ENCODE measurements at regions not wholly inside any gene's neighbourhood (a gene's known extent, or its start where the extent isn't known, plus 50 kb on each side); places are given as distances from the start of the nearest gene placed in this dataset.
A peak's percentile ranks its signal among the peaks of the same experiment; 100 is the strongest.

DNA sequence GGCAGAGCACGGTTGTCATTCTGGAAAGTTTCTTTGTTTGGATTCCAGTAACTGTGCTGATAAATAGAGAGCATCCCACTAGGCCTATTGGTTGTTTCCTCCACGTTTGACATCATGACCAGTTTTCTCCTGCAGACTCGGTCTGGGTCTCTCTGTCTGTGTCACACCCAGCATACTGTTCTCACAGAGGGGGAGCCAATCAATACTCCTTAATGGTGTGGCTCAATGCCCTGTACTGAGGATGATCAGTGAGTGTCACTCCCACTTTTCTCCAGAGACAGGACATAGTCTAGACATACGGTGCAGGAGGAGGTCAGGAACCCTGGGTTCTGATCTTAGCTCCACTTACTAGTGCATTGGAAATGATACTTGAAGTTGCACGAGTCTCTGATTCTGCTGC lies 88.2 kb upstream of the BLID start:
- H3K4me3 ChIP-seq (replicated peaks; ENCODE audit: low read depth, low read length) = no peak overlapping the region
- no peak for DNase-seq (ENCODE audit: low read depth)
- TF ChIP-seq, protein P1, sequence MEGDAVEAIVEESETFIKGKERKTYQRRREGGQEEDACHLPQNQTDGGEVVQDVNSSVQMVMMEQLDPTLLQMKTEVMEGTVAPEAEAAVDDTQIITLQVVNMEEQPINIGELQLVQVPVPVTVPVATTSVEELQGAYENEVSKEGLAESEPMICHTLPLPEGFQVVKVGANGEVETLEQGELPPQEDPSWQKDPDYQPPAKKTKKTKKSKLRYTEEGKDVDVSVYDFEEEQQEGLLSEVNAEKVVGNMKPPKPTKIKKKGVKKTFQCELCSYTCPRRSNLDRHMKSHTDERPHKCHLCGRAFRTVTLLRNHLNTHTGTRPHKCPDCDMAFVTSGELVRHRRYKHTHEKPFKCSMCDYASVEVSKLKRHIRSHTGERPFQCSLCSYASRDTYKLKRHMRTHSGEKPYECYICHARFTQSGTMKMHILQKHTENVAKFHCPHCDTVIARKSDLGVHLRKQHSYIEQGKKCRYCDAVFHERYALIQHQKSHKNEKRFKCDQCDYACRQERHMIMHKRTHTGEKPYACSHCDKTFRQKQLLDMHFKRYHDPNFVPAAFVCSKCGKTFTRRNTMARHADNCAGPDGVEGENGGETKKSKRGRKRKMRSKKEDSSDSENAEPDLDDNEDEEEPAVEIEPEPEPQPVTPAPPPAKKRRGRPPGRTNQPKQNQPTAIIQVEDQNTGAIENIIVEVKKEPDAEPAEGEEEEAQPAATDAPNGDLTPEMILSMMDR (IDR thresholded peaks at IDR 0.05; ENCODE audit: low read length, missing control alignments) = no peak

DNA sequence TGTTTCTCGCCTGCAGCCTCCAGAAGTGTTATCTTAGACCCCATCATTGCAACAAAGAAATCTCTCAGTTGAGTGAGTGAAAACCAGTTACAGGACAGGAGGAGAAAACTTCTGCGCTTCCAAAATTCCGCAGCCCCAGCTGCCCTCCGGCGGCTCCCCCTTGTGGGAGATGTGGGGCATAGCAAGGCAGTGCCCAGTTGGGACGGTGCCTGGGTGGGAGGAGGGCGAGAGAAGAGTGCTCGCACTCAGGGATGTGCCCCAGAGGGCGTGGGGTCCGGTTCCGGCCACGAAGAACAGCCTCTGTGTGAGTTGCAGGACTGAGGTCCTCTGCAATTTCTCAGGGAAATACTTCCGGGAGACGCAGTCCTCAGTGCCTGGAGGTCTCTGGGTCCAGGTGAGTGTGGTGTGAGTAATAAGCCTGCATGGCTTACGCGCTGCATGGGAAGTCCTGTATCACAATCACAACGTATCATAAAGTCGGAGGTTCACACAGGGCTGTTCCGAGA lies 87.0 kb upstream of the BLID start:
- TF ChIP-seq, protein P1 (IDR thresholded peaks at IDR 0.05; ENCODE audit: low read length, missing control alignments) = no peak
- H3K4me3 ChIP-seq (replicated peaks; ENCODE audit: low read depth, low read length) = peak overlapping the region; percentile 55
- peak; percentile 79 for DNase-seq (ENCODE audit: low read depth)

DNA sequence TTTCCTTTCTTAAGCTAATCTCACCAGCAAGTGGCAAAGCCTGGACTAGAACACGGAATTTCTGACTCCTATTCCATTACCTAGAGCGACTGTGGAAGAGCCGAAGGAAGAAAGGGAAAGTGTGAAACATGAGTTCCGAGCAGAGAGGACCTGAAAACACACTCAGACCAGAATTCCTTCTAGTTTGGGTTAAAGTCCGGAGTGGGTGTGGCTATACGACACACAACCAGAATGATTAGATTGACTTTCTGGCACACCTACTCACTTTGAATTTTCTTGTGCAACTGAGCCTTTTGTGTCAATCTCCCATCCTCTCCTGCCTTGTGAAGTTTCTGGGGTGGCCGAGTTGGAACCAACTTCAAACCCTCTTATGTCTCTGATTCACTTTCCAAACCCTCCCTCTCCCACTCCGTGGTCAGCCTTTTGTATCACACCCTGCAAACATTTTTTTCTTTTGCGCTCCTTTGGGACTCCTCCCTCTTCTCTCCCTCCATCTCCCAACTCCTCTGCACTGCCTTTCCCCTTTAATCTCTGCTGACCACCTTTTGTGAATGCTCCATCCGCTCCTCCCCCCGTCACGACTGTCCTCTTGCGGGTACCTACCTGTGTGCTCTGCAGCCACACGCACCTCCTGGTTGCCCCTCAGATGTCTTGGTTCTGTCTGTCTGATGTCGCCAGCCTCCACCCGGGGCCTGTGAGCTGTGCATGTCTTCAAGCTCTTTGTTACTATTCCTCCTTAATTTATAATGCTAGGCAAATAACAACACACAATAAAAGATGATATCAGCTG lies 86.3 kb upstream of the BLID start:
- DNase-seq (ENCODE audit: low read depth) = peak; percentile 79
- H3K4me3 ChIP-seq (replicated peaks; ENCODE audit: low read depth, low read length) = peak overlapping the region; percentile 55
- TF ChIP-seq, protein P1 (IDR thresholded peaks at IDR 0.05; ENCODE audit: low read length, missing control alignments) = no peak

DNA sequence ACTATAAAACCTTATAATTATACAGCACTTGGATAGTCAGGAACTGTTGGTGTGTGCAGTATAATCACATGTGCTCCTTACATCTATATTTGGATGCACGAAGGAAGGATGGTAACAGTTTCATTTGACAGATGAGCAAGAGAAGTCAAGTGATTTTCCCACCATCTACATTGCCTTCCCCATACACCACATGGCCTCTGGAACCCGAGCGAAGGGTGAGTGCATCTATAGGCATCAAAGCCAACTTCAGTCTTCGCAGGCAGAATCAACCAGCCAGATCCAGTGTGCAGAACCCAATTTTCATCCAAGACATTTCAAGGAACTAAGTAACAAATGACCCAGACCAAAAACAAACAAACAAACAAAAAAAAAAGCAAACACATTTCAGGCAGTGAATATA lies 85.1 kb upstream of the BLID start:
- DNase-seq (ENCODE audit: low read depth) = no peak
- TF ChIP-seq, protein P1 (IDR thresholded peaks at IDR 0.05; ENCODE audit: low read length, missing control alignments) = no peak
- peak overlapping the region; percentile 18 for H3K4me3 ChIP-seq (replicated peaks; ENCODE audit: low read depth, low read length)

DNA sequence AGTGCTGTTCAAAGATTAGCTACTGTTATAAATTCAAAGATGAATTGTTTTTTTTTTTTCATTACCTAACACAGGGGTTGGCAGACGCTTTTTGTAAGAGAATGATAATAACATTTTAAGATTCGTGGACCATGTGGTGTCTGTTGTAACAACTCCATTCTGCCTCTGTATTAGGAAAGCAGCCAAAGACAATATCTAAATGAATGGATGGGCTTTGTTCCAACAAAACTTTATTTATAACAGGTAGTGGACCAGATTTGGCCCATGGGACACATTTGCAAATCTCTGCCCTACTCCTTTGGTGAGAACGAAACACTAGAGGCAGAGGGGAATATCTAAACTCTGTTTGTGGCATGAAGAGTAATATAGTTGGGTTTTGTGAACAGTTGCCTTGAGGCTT lies 83.6 kb upstream of the BLID start:
- TF ChIP-seq, protein P1 (IDR thresholded peaks at IDR 0.05; ENCODE audit: low read length, missing control alignments) = no peak
- peak; percentile 84 for DNase-seq (ENCODE audit: low read depth)
- no peak overlapping the region for H3K4me3 ChIP-seq (replicated peaks; ENCODE audit: low read depth, low read length)

DNA sequence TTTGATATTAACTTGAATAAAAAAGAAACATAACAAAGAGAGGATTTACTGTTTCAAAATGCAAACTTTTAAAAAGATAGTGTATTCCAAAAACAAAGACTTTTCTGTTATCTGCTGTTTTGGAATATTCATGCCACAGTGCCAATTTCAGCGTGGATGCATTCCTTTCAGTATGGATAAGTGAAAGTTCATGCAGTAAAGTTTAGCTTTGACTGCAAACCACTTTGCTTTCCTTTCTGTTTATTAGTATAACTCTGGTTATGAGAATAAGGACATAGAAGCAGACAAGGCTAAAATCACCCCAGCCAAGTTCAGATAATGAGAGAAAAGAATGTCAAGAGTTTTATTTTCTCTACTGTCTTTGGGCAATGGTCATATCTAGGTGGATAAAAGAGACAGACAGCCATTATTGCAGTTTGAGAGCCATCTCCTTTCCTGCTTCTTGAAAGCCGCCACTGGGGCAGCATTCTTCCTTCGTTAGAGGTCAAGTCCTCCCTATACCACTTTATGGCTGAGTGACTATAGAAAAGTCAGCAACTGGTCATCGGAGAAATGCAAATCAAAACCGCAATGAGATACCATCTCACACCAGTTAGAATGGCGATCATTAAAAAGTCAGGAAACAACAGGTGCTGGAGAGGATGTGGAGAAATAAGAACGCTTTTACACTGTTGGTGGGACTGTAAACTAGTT lies 82.4 kb upstream of the BLID start:
- TF ChIP-seq, protein P1 (IDR thresholded peaks at IDR 0.05; ENCODE audit: low read length, missing control alignments) = no peak
- no peak for DNase-seq (ENCODE audit: low read depth)
- no peak overlapping the region for H3K4me3 ChIP-seq (replicated peaks; ENCODE audit: low read depth, low read length)

All from fibroblast of pulmonary artery (primary cell).